SW 1271 (cell line): ENCODE measurements at regions not wholly inside any gene's neighbourhood (a gene's known extent, or its start where the extent isn't known, plus 50 kb on each side); places are given as distances from the start of the nearest gene placed in this dataset.
A peak's percentile ranks its signal among the peaks of the same experiment; 100 is the strongest.

ENCODE experiments used
- DNase-seq, 2 experiments: peaks; one replicate each; lab custom pipeline; 2025; lab: John Stamatoyannopoulos, UW

- DNase-seq, result no peak
Observed at GRCh38 chr17:79192503-79193351, 118.1 kb downstream of the ENGASE start.

GRCh38 chr17:79191270-79191934 lies 116.8 kb downstream of the ENGASE start:
- DNase-seq, result no peak

GRCh38 chr17:79189305-79189704 lies 114.7 kb downstream of the ENGASE start:
- no peak for DNase-seq

- DNase-seq, result no peak
Observed at GRCh38 chr17:79188685-79189084, 114.1 kb downstream of the ENGASE start.

- peak in 1 of 2 experiments; percentile 1 for DNase-seq
Observed at GRCh38 chr17:79188048-79188447, 113.4 kb downstream of the ENGASE start.

- no peak for DNase-seq
Observed at GRCh38 chr17:79187186-79187585, 112.6 kb downstream of the ENGASE start.

- DNase-seq, result no peak
Observed at GRCh38 chr17:79186406-79186805, 111.8 kb downstream of the ENGASE start.

- DNase-seq, result no peak
Observed at GRCh38 chr17:79185671-79186070, 111.0 kb downstream of the ENGASE start.

- no peak for DNase-seq
Observed at GRCh38 chr17:79184219-79184618, 109.6 kb downstream of the ENGASE start.

GRCh38 chr17:79183293-79184158 lies 108.9 kb downstream of the ENGASE start:
- peak in 1 of 2 experiments; percentile 9 for DNase-seq

GRCh38 chr17:79183043-79183292 lies 108.3 kb downstream of the ENGASE start:
- no peak for DNase-seq

- DNase-seq, result no peak
Observed at GRCh38 chr17:79182176-79183042, 107.8 kb downstream of the ENGASE start.

- DNase-seq, result no peak
Observed at GRCh38 chr17:79180358-79181005, 105.9 kb downstream of the ENGASE start.

GRCh38 chr17:79179334-79179733 lies 104.7 kb downstream of the ENGASE start:
- no peak for DNase-seq

GRCh38 chr17:79177877-79178276 lies 103.3 kb downstream of the ENGASE start:
- DNase-seq, result no peak

- DNase-seq, result no peak
Observed at GRCh38 chr17:79176792-79177601, 102.4 kb downstream of the ENGASE start.

- DNase-seq, result no peak
Observed at GRCh38 chr17:79174905-79175856, 100.6 kb downstream of the ENGASE start.

- no peak for DNase-seq
Observed at GRCh38 chr17:79174193-79174765, 99.7 kb downstream of the ENGASE start.

GRCh38 chr17:79171188-79171587 lies 96.6 kb downstream of the ENGASE start:
- no peak for DNase-seq
